Keratinocyte (primary cell): ENCODE measurements at regions not wholly inside any gene's neighbourhood (a gene's known extent, or its start where the extent isn't known, plus 50 kb on each side); places are given as distances from the start of the nearest gene placed in this dataset.

Source experiments
- DNase-seq: peaks from one replicate; pipeline ENCODE4 v3.0.0-alpha.2; 2011; ENCODE audit warnings: low read depth, missing footprints, low spot score
- FAIRE-seq: peaks from 2 replicates; lab custom pipeline; 2011; peaks lifted over from hg19 to GRCh38; lab: Jason Lieb, UNC
- H2AFZ ChIP-seq: 2 replicates; pipeline ENCODE4 v1.6.0; 2012; ENCODE audit warnings: low read length, control low read depth, inconsistent platforms; ENCODE audit not compliant: control insufficient read depth
- H3K27ac ChIP-seq: 2 replicates; pipeline ENCODE4 v1.5.1; 2011; ENCODE audit warnings: low read length; ENCODE audit not compliant: control insufficient read depth, insufficient read depth
- H3K27me3 ChIP-seq: 3 replicates; pipeline ENCODE4 v1.6.0; 2011; ENCODE audit warnings: low read length; ENCODE audit not compliant: control insufficient read depth, insufficient read depth; ENCODE audit errors: extremely low read depth
- H3K36me3 ChIP-seq, 2 experiments: 2 replicates in 1 of 2; 3 replicates in 1 of 2; pipeline ENCODE4 v1.5.1; 2011; ENCODE audit warnings: low read length in 2 of 2, mild to moderate bottlenecking in 1 of 2; ENCODE audit not compliant: control insufficient read depth in 2 of 2, insufficient read depth in 2 of 2; ENCODE audit errors: extremely low read depth in 1 of 2
- H3K4me1 ChIP-seq: 3 replicates; pipeline ENCODE4 v1.5.1; 2011; ENCODE audit warnings: low read length; ENCODE audit not compliant: control insufficient read depth, insufficient read depth; ENCODE audit errors: extremely low read depth
- H3K4me2 ChIP-seq: 3 replicates; pipeline ENCODE4 v1.6.0; 2011; ENCODE audit warnings: low read depth, low read length; ENCODE audit not compliant: control insufficient read depth, insufficient read depth; ENCODE audit errors: extremely low read depth
- H3K4me3 ChIP-seq, 3 experiments: fragments of 200-600 bp in 1 of 3; sonication (generic) in 1 of 3; 2 replicates in 2 of 3; 3 replicates in 1 of 3; pipeline ENCODE4 v1.5.1; 2011 to 2016; ENCODE audit warnings: low read length in 3 of 3, mild to moderate bottlenecking in 3 of 3, control low read depth in 2 of 3, inconsistent platforms in 1 of 3, low read depth in 1 of 3, mixed read lengths in 1 of 3, mixed run types in 1 of 3, moderate library complexity in 1 of 3; ENCODE audit not compliant: control insufficient read depth in 2 of 3, insufficient read depth in 2 of 3; ENCODE audit errors: extremely low read depth in 1 of 3
- H3K79me2 ChIP-seq: 2 replicates; pipeline ENCODE4 v1.6.0; 2012; ENCODE audit warnings: low read length; ENCODE audit not compliant: control insufficient read depth, insufficient read depth
- H3K9ac ChIP-seq: 3 replicates; pipeline ENCODE4 v1.6.0; 2011; ENCODE audit warnings: low read length; ENCODE audit not compliant: control insufficient read depth, insufficient read depth; ENCODE audit errors: extremely low read depth
- H3K9me1 ChIP-seq: 3 replicates; pipeline ENCODE4 v1.6.0; 2011; ENCODE audit warnings: low read length; ENCODE audit not compliant: control insufficient read depth, insufficient read depth; ENCODE audit errors: extremely low read depth
- H3K9me3 ChIP-seq: 2 replicates; pipeline ENCODE4 v1.5.1; 2012; ENCODE audit warnings: low read depth, low read length; ENCODE audit not compliant: control insufficient read depth
- H4K20me1 ChIP-seq: 3 replicates; pipeline ENCODE4 v1.6.0; 2011; ENCODE audit warnings: low read length; ENCODE audit not compliant: control insufficient read depth, insufficient read depth; ENCODE audit errors: extremely low read depth
- CTCF ChIP-seq, 3 experiments: IDR thresholded peaks in 1 of 3; conservative IDR thresholded peaks in 1 of 3; optimal IDR thresholded peaks in 1 of 3; 2 replicates in 2 of 3; 3 replicates in 1 of 3; pipeline versions ENCODE3 to v1.5.1; 2011; ENCODE audit warnings: low read length in 3 of 3, mild to moderate bottlenecking in 3 of 3, moderate library complexity in 2 of 3, control low read depth in 1 of 3, inconsistent platforms in 1 of 3; ENCODE audit not compliant: insufficient read depth in 2 of 3; ENCODE audit errors: extremely low read depth in 1 of 3
- EZH2 ChIP-seq: IDR thresholded peaks from one replicate; pipeline ENCODE4 v1.6.1; 2012; ENCODE audit warnings: inconsistent platforms, mild to moderate bottlenecking, low read length, moderate library complexity
- dilution Hi-C: fragments of 300-500 bp; cut with MboI; formaldehyde crosslinking; loops from one replicate; pipeline ENCODE4 v1.7.0; 2020; ENCODE audit warnings: low sequenced_read_pairs; ENCODE audit not compliant: extremely low pct_ligation_motif_present

GRCh38 chr2:158904627-158905177 is 63.7 kb upstream of the TANC1 start:
- no peak for FAIRE-seq
- no peak overlapping the region for H3K4me2 ChIP-seq

GRCh38 chr2:158905341-158905740 is 63.1 kb upstream of the TANC1 start:
- Histone ChIP-seq H3K27me3 (no peaks in the 10 kb centered on the region), H3K79me2 (no peaks in the 10 kb centered on the region), H3K4me3 (no peak overlapping the region), H3K9ac (no peak overlapping the region), H3K9me1 (no peaks in the 10 kb centered on the region), H4K20me1 (no peaks in the 10 kb centered on the region), H3K4me1 (no peaks in the 10 kb centered on the region), H3K36me3 (no peaks in the 10 kb centered on the region), H3K4me2 (no peak overlapping the region), H2AFZ (no peak overlapping the region), H3K9me3 (no peaks in the 10 kb centered on the region), H3K27ac (no peak overlapping the region)
- no peak for FAIRE-seq
- TF ChIP-seq EZH2 = no peak
- no peak for TF ChIP-seq CTCF (optimal IDR thresholded peaks at IDR 0.05 in 1 of 3, IDR thresholded peaks at IDR 0.05 in 1 of 3, conservative IDR thresholded peaks at IDR 0.05 in 1 of 3; ENCODE audit: extremely low read depth in 1 of 3, insufficient read depth in 2 of 3, low read length in 3 of 3)
- no peak for DNase-seq
- dilution Hi-C loops = no loop called here

More at GRCh38 chr2:158904627-158905177, 63.7 kb upstream of the TANC1 start:
- Histone ChIP-seq H3K27ac (no peak overlapping the region), H3K79me2 (no peaks in the 10 kb centered on the region), H3K4me3 (no peak overlapping the region), H4K20me1 (no peaks in the 10 kb centered on the region), H3K9ac (no peak overlapping the region), H2AFZ (no peak overlapping the region), H3K9me3 (no peaks in the 10 kb centered on the region), H3K4me1 (no peaks in the 10 kb centered on the region), H3K27me3 (no peaks in the 10 kb centered on the region), H3K36me3 (no peaks in the 10 kb centered on the region), H3K9me1 (no peaks in the 10 kb centered on the region)
- dilution Hi-C loops = no loop called here
- no peak for DNase-seq
- TF ChIP-seq EZH2 (no peak), CTCF (optimal IDR thresholded peaks at IDR 0.05 in 1 of 3, IDR thresholded peaks at IDR 0.05 in 1 of 3, conservative IDR thresholded peaks at IDR 0.05 in 1 of 3; ENCODE audit: extremely low read depth in 1 of 3, insufficient read depth in 2 of 3, low read length in 3 of 3) (no peak)
